Forelimb muscle (tissue), 1 donor: ENCODE measurements at regions not wholly inside any gene's neighbourhood (a gene's known extent, or its start where the extent isn't known, plus 50 kb on each side); places are given as distances from the start of the nearest gene placed in this dataset.

Experiments used
- DNase-seq: peaks from one replicate; pipeline ENCODE4 v3.0.0-alpha.2; 2013; ENCODE audit warnings: low read depth

DNA sequence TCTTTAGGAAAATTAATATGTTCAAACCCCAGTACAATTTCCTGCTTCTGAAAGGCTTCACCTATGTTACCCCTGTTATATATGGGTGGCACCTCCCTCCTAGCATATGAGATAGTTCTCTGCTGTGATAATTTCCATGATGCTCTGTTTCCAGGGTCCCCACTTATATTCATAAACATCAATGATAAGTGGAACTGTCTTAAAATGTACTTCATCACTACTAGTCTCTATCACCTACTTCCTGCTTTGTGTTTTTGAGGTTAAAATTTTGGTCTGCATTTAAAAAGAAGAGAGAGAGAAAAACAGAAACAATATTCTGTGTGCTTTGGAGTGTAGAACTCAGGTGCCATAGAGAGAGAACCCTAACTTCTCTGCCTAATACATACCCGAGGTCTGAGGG lies 234.7 kb downstream of the HTR1A start:
- no peak for DNase-seq

DNA sequence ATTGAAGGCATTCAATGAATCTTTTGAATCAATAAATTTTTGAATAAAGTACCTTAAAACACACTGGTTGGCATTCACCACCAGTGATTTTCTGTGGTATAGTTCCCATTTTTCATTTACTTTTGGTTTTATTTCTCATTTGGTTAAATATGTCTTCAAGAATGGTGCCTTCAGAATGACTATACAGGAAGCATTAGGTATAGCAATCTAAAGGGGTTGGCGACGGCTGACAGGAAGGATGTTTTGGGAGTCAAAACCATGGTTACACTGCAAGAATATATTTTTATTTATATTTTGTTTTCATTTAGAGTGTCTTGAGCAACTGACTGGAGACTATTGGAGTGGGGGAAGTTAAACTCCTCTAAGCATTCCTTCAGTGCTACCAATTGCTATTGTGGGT lies 235.7 kb downstream of the HTR1A start:
- no peak for DNase-seq

- no peak for DNase-seq
Observed at GRCh38 chr5:63719147-63719546, 243.1 kb downstream of the HTR1A start.

DNA sequence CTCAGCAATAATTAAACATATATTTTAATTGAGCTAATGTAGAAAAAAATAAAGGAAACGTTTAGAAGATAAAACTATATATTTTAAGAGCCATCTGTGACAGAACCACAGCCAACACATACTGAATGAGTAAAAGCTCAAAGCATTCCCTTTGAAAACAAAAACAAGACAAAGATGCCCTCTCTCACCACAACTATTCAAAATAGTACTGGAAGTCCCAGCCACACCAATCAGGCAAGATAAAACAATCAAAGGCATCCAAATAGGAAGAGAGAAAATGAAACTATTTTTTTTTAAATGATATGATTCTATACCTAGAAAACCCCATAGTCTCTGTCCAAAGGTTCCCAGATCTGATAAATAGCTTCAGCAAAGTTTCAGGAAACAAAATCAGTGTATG lies 262.0 kb downstream of the HTR1A start:
- DNase-seq, result no peak

GRCh38 chr5:63697811-63698210 lies 264.4 kb downstream of the HTR1A start:
- no peak for DNase-seq

GRCh38 chr5:63690546-63690945 lies 271.7 kb downstream of the HTR1A start:
- no peak for DNase-seq

- no peak for DNase-seq
Observed at GRCh38 chr5:63687854-63688516, 274.3 kb downstream of the HTR1A start.

- DNase-seq, result no peak
Observed at GRCh38 chr5:63686938-63687337, 275.3 kb downstream of the HTR1A start.

DNA sequence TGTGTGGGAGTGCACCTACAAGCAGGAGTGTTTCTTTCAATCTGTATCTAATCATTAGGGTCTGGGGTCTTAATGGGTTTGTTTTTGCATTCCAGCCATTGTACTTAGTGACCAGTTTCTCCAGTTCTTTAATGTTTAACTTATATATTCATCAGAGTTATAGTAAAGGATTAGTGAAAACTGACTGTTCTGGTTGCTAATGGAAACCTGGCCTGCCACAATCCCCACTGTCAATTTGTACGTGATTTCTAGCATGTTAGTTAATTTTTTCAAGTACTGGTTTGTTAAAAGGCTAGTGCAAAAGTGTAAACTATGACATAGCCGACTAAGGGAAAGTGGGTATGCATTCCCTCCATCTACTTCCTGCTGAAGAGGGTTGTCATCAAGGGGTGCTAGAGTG lies 276.1 kb downstream of the HTR1A start:
- no peak for DNase-seq

GRCh38 chr5:63685454-63685853 lies 276.8 kb downstream of the HTR1A start:
- DNase-seq, result no peak

DNA sequence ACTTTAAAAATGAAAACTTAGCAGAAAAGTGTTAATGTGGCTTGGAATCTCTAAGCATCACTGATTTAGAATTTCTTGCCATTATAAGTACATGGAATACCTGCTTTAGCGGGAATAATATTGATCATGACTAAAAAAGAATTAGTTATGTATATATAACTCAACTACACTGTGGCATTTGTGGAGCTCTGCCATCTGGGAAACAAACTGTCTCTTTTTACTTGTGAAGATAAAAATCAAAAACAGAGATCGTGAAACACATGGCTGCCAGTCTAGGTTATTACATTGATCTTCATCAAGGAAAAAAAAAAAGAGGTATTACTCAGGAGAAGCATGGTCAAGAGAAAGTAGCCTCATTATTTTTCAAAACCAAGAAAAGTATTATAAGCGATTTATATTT lies 287.4 kb downstream of the HTR1A start:
- DNase-seq, result no peak

DNA sequence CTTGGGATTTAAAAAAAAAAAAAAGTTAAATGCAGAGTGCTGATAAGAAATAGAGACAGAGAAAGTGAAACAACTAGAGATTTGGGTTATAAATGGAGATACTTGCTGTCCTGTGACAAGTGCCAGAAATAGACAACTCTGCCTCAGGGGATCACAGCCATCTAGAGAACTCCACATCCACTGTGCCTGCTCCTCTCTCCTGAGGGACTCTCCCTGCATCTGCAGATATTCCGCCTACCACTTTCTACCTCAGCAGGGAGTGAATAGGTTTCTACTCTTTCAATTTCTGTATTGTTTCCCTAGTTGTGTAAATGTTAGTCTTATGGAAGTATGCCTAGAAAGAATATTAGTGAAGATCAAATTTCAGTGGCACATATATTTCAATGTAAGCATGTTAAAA lies 307.2 kb downstream of the HTR1A start:
- DNase-seq, result no peak

DNA sequence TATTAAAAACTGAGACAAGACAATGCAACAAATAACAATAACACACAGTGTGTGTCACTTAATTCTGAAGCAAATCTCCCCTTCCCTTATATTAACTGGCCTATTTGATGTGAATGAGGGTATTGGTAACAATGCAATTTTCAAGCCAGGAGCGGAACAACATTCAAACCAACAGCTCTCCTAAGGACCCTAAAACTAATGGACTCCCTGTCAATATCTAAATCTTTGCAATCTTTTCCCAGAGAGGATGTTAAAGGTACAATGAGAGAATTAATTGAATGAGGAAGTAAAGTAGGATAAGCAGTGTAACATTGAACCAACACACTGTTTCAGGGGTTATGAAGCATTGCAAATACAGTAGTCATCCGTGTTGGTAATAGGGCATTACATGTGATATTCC lies 311.7 kb downstream of the HTR1A start:
- no peak for DNase-seq

- DNase-seq, result no peak
Observed at GRCh38 chr5:63648376-63648775, 313.9 kb downstream of the HTR1A start.

GRCh38 chr5:63629951-63630630 lies 332.2 kb downstream of the HTR1A start:
- no peak for DNase-seq

- no peak for DNase-seq
Observed at GRCh38 chr5:63613442-63613841, 348.8 kb downstream of the HTR1A start.

- no peak for DNase-seq
Observed at GRCh38 chr5:63603996-63604395, 358.2 kb downstream of the HTR1A start.

DNA sequence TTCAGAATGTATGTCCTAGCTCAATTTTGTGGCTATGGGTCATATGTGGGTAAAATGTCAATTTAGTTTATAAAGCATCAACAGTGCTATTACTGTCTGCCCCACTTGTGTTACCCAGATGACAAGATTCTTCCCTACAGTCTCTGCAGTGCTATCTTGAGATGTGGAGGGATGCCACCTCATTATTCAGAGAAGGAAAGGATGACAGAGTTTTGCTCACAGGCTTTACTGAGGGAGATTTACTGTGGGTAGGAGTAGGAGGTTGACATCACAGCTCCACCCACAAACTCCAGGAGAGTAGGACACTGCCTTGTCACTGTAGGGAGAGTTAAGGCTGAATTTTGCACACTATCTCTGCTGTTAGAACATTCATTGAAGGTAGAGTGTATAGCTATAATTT lies 359.3 kb downstream of the HTR1A start:
- no peak for DNase-seq

DNA sequence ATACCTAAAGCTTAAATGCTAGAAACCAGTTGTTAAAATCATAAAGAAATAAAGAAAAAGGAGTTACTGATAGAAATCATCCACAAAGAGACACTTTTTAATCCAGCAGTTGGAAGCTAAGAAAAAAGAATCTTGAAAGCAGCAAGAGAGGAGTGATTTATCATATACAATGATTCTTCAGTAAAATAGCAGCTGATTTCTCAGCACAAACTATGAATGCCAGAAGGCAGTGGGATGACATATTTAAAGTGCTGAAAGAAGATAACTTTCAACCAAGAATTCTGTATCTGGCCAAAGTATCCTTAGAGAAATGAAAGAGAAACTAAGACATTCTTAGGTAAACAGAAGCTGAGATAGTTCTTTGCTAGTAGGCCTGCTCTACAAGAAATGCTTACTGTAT lies 366.0 kb downstream of the HTR1A start:
- DNase-seq, result no peak

- DNase-seq, result no peak
Observed at GRCh38 chr5:63573380-63573779, 388.9 kb downstream of the HTR1A start.

GRCh38 chr5:63572740-63573139 lies 389.5 kb downstream of the HTR1A start:
- DNase-seq, result no peak

DNA sequence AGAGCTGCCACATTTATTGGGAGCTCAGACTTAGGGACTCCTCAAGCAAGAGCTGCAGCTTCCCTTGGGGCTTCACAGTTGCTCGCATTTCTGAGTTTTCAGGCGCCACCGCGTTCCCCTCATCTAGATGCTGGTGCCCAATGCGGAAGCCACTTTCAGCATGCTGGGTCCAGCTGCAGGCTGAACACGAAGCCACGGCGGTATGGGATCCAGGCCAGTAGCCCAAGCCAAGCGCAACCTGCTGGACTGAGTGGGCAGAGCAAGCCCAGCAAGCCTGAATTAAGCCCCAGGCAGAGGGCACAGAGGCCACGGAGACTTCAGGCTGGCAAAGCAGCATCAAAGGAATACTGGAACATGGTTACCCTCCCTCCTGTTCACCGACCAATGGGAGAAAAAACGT lies 391.5 kb downstream of the HTR1A start:
- no peak for DNase-seq

GRCh38 chr5:63564789-63565188 lies 397.5 kb downstream of the HTR1A start:
- no peak for DNase-seq
